ENCODE measurements at regions not wholly inside any gene's neighbourhood (a gene's known extent, or its start where the extent isn't known, plus 50 kb on each side); places are given as distances from the start of the nearest gene placed in this dataset.

- DNase-seq (ENCODE audit: low read depth), result no peak
- TF ChIP-seq CTCF (IDR thresholded peaks at IDR 0.05; ENCODE audit: insufficient read depth, low read depth, low read length, missing control alignments), result no peak
- H3K4me3 ChIP-seq (ENCODE audit: low read depth, low read length), result no peak overlapping the region
Observed at GRCh38 chr4:14368391-14368790, 633.9 kb upstream of the CPEB2 start.

GRCh38 chr4:14371131-14371530 is 631.1 kb upstream of the CPEB2 start:
- no peak for DNase-seq (ENCODE audit: low read depth)
- H3K4me3 ChIP-seq (ENCODE audit: low read depth, low read length), result no peak overlapping the region
- no peak for TF ChIP-seq CTCF (IDR thresholded peaks at IDR 0.05; ENCODE audit: insufficient read depth, low read depth, low read length, missing control alignments)

- no peak overlapping the region for H3K4me3 ChIP-seq (ENCODE audit: low read depth, low read length)
- no peak for TF ChIP-seq CTCF (IDR thresholded peaks at IDR 0.05; ENCODE audit: insufficient read depth, low read depth, low read length, missing control alignments)
- DNase-seq (ENCODE audit: low read depth), result no peak
Observed at GRCh38 chr4:14375816-14376215, 626.5 kb upstream of the CPEB2 start.

GRCh38 chr4:14379183-14379582 is 623.1 kb upstream of the CPEB2 start:
- H3K4me3 ChIP-seq (ENCODE audit: low read depth, low read length), result no peak overlapping the region
- no peak for DNase-seq (ENCODE audit: low read depth)
- TF ChIP-seq CTCF (IDR thresholded peaks at IDR 0.05; ENCODE audit: insufficient read depth, low read depth, low read length, missing control alignments), result no peak

- no peak for DNase-seq (ENCODE audit: low read depth)
- no peak for TF ChIP-seq CTCF (IDR thresholded peaks at IDR 0.05; ENCODE audit: insufficient read depth, low read depth, low read length, missing control alignments)
- H3K4me3 ChIP-seq (ENCODE audit: low read depth, low read length), result no peak overlapping the region
Observed at GRCh38 chr4:14383652-14384051, 618.6 kb upstream of the CPEB2 start.

- TF ChIP-seq CTCF (IDR thresholded peaks at IDR 0.05; ENCODE audit: insufficient read depth, low read depth, low read length, missing control alignments), result no peak
- DNase-seq (ENCODE audit: low read depth), result no peak
- no peak overlapping the region for H3K4me3 ChIP-seq (ENCODE audit: low read depth, low read length)
Observed at GRCh38 chr4:14384824-14385223, 617.5 kb upstream of the CPEB2 start.

- no peak for TF ChIP-seq CTCF (IDR thresholded peaks at IDR 0.05; ENCODE audit: insufficient read depth, low read depth, low read length, missing control alignments)
- H3K4me3 ChIP-seq (ENCODE audit: low read depth, low read length), result no peak overlapping the region
- no peak for DNase-seq (ENCODE audit: low read depth)
Observed at GRCh38 chr4:14386196-14386595, 616.1 kb upstream of the CPEB2 start.

Measured in GM12865 (cell line).